NCI-H187 treated with DMSO at 0.1 percent for 48 hours (cell line): ENCODE measurements at regions not wholly inside any gene's neighbourhood (a gene's known extent, or its start where the extent isn't known, plus 50 kb on each side); places are given as distances from the start of the nearest gene placed in this dataset.
"Not testable (repeated sequence)": the region's sequence is repeated elsewhere in the genome, so short reads cannot be mapped to it uniquely, and the experiment has no call there.

Experiments used
- DNase-seq: peaks from one replicate; lab custom pipeline; 2025; lab: John Stamatoyannopoulos, UW

GRCh38 chr13:94816256-94816655, 103.9 kb upstream of the SOX21 start:
- DNase-seq: no peak

GRCh38 chr13:94813920-94814475, 101.7 kb upstream of the SOX21 start:
- DNase-seq: peak; percentile 99

- no peak for DNase-seq
Observed at GRCh38 chr13:94811753-94812152, 99.4 kb upstream of the SOX21 start.

GRCh38 chr13:94800423-94800822, 88.1 kb upstream of the SOX21 start:
- no peak for DNase-seq

DNA sequence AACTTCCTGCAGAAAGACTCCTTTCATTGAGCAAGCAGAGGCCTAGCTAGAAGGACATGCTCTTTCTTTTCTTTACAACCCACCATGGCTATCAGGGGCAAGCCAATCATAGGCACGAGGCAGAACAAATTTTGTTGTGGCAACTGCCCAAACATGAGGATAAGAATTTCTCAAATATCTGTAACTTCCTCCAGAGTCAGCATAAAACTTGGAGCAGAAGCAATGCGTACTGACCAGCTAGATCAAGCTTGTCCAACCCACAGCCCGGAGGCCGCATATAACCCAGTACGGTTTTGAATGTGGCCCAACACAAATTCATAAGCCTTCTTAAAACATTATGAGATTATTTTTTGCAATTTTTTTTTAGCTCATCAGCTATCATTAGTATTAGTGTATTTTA, 87.0 kb upstream of the SOX21 start:
- no peak for DNase-seq

GRCh38 chr13:94798738-94799137, 86.4 kb upstream of the SOX21 start:
- DNase-seq: no peak

DNA sequence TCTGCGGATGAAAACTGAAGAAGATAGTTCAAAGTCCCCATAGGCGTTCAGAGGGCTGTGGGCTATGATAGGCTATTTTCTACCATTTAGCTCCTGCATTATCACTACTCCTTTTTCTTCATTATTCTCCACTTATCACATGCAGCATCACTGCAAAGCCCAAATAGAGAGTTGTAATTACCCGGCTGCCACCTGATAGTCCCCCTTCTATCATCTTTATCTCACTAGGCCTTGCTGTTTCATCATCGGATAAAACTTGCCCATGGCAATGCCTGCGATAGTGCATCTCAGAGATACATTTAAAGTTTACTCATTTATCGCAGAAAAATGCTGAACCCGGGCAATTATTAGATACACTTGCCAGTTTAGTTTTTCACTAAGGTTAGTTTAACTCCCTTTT, 82.9 kb upstream of the SOX21 start:
- DNase-seq: no peak

DNA sequence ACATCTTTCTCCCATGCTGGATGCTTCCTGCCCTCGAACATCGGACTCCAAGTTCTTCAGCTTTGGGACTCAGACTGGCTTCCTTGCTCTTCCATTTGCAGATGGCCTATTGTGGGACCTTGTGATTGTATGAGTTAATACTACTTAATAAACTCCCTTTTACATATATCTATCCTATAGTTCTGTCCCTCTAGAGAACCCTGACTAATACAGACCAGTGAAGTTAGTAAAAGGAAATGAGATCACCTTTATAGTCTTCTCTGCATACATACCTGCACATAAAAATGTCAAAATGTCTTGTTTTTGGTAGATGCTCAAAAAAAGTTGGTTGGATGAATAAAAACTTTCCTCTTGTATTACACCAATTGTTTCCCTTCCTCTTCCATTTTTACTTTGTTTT, 73.9 kb upstream of the SOX21 start:
- not testable (repeated sequence) for DNase-seq

- DNase-seq: no peak
Observed at GRCh38 chr13:94784066-94784465, 71.7 kb upstream of the SOX21 start.

DNA sequence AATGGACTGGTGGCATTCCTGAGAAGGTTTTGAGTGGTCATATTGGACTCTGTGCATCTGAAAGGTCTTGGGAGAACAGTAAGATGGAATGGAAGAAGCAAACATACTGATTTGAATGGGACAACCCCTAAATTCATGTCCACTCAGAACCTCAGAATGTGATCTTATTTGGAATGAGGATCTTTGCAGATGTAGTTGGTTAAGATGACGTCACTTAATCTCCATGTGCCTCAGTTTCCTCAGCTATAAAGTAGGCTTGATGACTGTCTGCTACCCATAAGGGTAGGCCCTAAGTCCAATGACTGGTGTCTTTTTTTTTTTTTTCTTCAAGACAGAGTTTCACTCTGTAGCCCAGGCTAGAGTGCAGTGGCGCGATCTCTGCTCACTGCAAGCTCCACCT, 71.1 kb upstream of the SOX21 start:
- no peak for DNase-seq

GRCh38 chr13:94780421-94780820, 68.1 kb upstream of the SOX21 start:
- no peak for DNase-seq

DNA sequence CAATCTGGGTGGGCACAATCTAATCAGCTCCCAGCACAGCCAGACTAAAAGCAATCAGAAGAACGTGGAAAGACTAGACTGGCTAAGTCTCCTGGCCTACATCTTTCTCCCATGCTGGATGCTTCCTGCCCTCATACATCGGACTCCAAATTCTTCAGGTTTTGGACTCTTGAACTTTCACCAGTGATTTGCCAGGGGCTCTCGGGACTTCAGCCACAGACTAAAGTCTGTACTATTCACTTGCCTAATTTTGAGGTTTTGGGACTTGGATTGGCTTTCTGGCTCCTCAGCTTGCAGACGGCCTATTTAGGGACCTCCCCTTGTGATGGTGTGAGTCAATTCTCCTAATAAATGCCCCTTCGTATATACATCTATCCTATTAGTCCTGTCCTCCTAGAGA, 66.6 kb upstream of the SOX21 start:
- no peak for DNase-seq

DNA sequence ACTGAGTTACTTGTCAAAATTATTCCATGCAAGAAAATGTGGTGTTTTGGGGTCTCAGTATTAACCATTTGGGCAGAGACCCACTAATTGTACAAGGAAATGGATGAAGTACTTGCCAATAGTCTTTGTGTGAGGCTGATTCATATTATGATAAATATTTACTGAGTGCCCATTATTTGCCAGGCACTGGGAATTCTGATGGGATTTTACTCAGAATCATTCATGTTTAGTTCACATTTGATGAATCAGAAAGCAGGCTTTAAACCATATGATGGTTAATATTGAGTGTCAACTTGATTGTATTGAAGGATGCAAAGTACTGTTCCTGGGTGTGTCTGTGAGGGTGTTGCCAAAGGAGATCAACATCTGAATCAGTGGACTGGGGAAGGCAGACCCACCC, 66.2 kb upstream of the SOX21 start:
- no peak for DNase-seq

DNA sequence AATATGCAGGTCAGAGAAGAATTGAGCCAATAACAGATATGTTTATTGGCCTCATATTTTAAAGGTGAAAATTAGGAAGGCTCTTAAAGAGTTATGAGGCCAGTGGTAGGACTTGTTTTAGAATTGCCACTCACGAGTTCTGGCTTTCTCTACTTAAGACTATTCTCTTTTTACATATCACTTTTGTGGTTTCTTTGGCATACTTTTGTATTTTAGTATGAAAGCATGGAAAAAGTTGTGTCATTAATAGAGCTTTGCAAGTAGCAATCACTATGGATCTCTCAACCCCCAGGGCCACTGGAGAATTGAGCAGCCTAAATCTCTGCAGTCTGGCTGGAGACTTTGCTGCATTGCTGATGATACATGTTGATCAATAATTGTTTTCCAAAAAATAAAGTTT, 64.6 kb upstream of the SOX21 start:
- DNase-seq: no peak

DNA sequence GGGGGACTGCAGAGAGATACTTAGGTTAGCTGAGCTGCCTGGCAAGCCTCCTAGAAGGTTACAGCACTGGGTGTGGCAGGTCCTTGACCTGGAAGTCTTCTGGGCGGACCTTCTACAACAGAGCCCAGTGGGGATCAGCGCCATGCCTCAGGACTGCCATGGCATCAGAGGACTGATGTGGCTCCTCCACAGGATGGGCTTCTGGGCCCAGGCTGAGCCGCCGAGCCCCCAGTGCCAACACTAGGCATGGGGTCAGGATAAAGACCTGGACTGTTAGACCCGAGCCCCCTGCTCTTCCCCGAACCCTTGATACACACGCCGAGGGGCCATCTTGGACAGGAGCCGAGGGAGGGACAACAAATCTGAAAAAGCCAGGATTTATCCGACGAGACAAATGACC, 64.0 kb upstream of the SOX21 start:
- no peak for DNase-seq

- DNase-seq: no peak
Observed at GRCh38 chr13:94765814-94766213, 53.5 kb upstream of the SOX21 start.

- DNase-seq: no peak
Observed at GRCh38 chr13:94764576-94765321, 52.4 kb upstream of the SOX21 start.
